ENCODE measurements at regions not wholly inside any gene's neighbourhood (a gene's known extent, or its start where the extent isn't known, plus 50 kb on each side); places are given as distances from the start of the nearest gene placed in this dataset.
"Not testable (repeated sequence)": the region's sequence is repeated elsewhere in the genome, so short reads cannot be mapped to it uniquely, and the experiment has no call there.

- H3K79me2 ChIP-seq (ENCODE audit: control insufficient read depth, insufficient read depth, low read length): no peaks in the 10 kb centered on the region
- POLR2A ChIA-PET: no interaction called here
- BruUV-seq (replicated peaks): no TSS peak
- H3K9ac ChIP-seq (ENCODE audit: insufficient read depth in 1 of 2, low read depth in 2 of 2, low read length in 2 of 2): no peak overlapping the region
- H3K9me3 ChIP-seq (replicated peaks; ENCODE audit: control insufficient read depth, insufficient read depth, low read depth, low read length): no peaks in the 10 kb centered on the region
- CTCF ChIA-PET (ENCODE audit: low intra/inter-chr PET ratio): no interaction called here
- H3K9me1 ChIP-seq (ENCODE audit: control insufficient read depth, insufficient read depth, low read length): no peaks in the 10 kb centered on the region
- H4K20me1 ChIP-seq (replicated peaks; ENCODE audit: control insufficient read depth, insufficient read depth, low read length): no peaks in the 10 kb centered on the region
- no peaks in the 10 kb centered on the region for H3K27me3 ChIP-seq (ENCODE audit: control insufficient read depth in 2 of 2, insufficient read depth in 2 of 2, low read length in 2 of 2)
- H3K4me3 ChIP-seq: no peak overlapping the region
- ATAC-seq (no peak), DNase-seq (ENCODE audit: extremely low read depth in 1 of 4, low spot score in 3 of 4) (no peak), FAIRE-seq (no peak)
- H2AFZ ChIP-seq (ENCODE audit: low read depth, low read length): no peak overlapping the region
- H3K4me2 ChIP-seq (ENCODE audit: insufficient read depth, low read length): no peak overlapping the region
- peaks cover 0 to 4% of the 10 kb centered on the region in 2 experiments; a peak in 1 of 5 replicates for H3K4me1 ChIP-seq (replicated peaks in 1 of 2; ENCODE audit: control insufficient read depth in 2 of 2, insufficient read depth in 2 of 2, low read length in 2 of 2)
- WGBS (ENCODE audit: insufficient coverage, low coverage, missing lambda C conversion rate): 0% methylated on average over 1 of the region's 1 CpG
- intact Hi-C loops (cut with micrococcal nuclease) (no loop called here), in situ Hi-C loops (cut with MboI) (no loop called here)
- TF ChIP-seq ZNF707 (CRISPR knock-in tag; conservative IDR thresholded peaks at IDR 0.05) (no peak), GATA2 (CRISPR knock-in tag; IDR thresholded peaks at IDR 0.05) (no peak)
- no peak overlapping the region for H3K27ac ChIP-seq (ENCODE audit: extremely low read depth, low read depth, low read length)
- H3K36me3 ChIP-seq (ENCODE audit: control insufficient read depth, insufficient read depth, low read length): no peaks in the 10 kb centered on the region
Measured at GRCh38 chr6:119830069-119830468, 480.5 kb upstream of the MAN1A1 start.

GRCh38 chr6:119829499-119829898 lies 479.9 kb upstream of the MAN1A1 start:
- FAIRE-seq; H3K4me2 ChIP-seq (ENCODE audit: insufficient read depth, low read length); H3K79me2 ChIP-seq (ENCODE audit: control insufficient read depth, insufficient read depth, low read length); H2AFZ ChIP-seq (ENCODE audit: low read depth, low read length); H3K27ac ChIP-seq (ENCODE audit: extremely low read depth, low read depth, low read length); H3K36me3 ChIP-seq (ENCODE audit: control insufficient read depth, insufficient read depth, low read length); H3K9me3 ChIP-seq (replicated peaks; ENCODE audit: control insufficient read depth, insufficient read depth, low read depth, low read length); H3K4me1 ChIP-seq (replicated peaks in 1 of 2; ENCODE audit: control insufficient read depth in 2 of 2, insufficient read depth in 2 of 2, low read length in 2 of 2); H3K4me3 ChIP-seq; H3K27me3 ChIP-seq (ENCODE audit: control insufficient read depth in 2 of 2, insufficient read depth in 2 of 2, low read length in 2 of 2); CTCF ChIA-PET (ENCODE audit: low intra/inter-chr PET ratio); in situ Hi-C loops (cut with MboI); POLR2A ChIA-PET; DNase-seq (ENCODE audit: extremely low read depth in 1 of 4, low spot score in 3 of 4); BruUV-seq (replicated peaks); H4K20me1 ChIP-seq (replicated peaks; ENCODE audit: control insufficient read depth, insufficient read depth, low read length); H3K9me1 ChIP-seq (ENCODE audit: control insufficient read depth, insufficient read depth, low read length); H3K9ac ChIP-seq (ENCODE audit: insufficient read depth in 1 of 2, low read depth in 2 of 2, low read length in 2 of 2); ATAC-seq; intact Hi-C loops (cut with micrococcal nuclease): not testable (repeated sequence)
- 2% methylated on average over 4 of the region's 4 CpGs for WGBS (ENCODE audit: insufficient coverage, low coverage, missing lambda C conversion rate)
